ENCODE measurements at regions not wholly inside any gene's neighbourhood (a gene's known extent, or its start where the extent isn't known, plus 50 kb on each side); places are given as distances from the start of the nearest gene placed in this dataset.

- no peaks in the 10 kb centered on the region for H3K27me3 ChIP-seq
- H3K4me3 ChIP-seq, result no peak overlapping the region
- no peaks in the 10 kb centered on the region for H3K9me3 ChIP-seq
- intact Hi-C loops (cut with DNase I), result no loop called here
- no peak overlapping the region for H3K27ac ChIP-seq
- no peak for TF ChIP-seq POLR2AphosphoS5 (IDR thresholded peaks at IDR 0.05; ENCODE audit: insufficient read depth in 1 of 2, low read depth in 1 of 2)
- no peak for TF ChIP-seq POLR2A (IDR thresholded peaks at IDR 0.05)
- no peak for TF ChIP-seq CTCF (IDR thresholded peaks at IDR 0.05)
- peaks cover 5% of the 10 kb centered on the region for H3K4me1 ChIP-seq
- no peak for DNase-seq (ENCODE audit: extremely low spot score in 2 of 2)
- no peaks in the 10 kb centered on the region for H3K36me3 ChIP-seq
Observed at GRCh38 chr7:131620673-131621609, 64.5 kb upstream of the PODXL start.

GRCh38 chr7:131619336-131620305 lies 63.2 kb upstream of the PODXL start:
- Histone ChIP-seq H3K27ac (no peak overlapping the region), H3K36me3 (no peaks in the 10 kb centered on the region), H3K4me3 (no peak overlapping the region), H3K9me3 (no peaks in the 10 kb centered on the region), H3K4me1 (no peaks in the 10 kb centered on the region), H3K27me3 (no peaks in the 10 kb centered on the region)
- TF ChIP-seq POLR2A (IDR thresholded peaks at IDR 0.05) (no peak), POLR2AphosphoS5 (IDR thresholded peaks at IDR 0.05; ENCODE audit: insufficient read depth in 1 of 2, low read depth in 1 of 2) (no peak), CTCF (IDR thresholded peaks at IDR 0.05) (no peak)
- intact Hi-C loops (cut with DNase I), result no loop called here
- DNase-seq (ENCODE audit: extremely low spot score in 2 of 2), result no peak

GRCh38 chr7:131618391-131618790 lies 62.0 kb upstream of the PODXL start:
- DNase-seq (ENCODE audit: extremely low spot score in 2 of 2), result no peak
- TF ChIP-seq POLR2AphosphoS5 (IDR thresholded peaks at IDR 0.05; ENCODE audit: insufficient read depth in 1 of 2, low read depth in 1 of 2) (no peak), CTCF (IDR thresholded peaks at IDR 0.05) (no peak), POLR2A (IDR thresholded peaks at IDR 0.05) (no peak)
- Histone ChIP-seq H3K36me3 (no peaks in the 10 kb centered on the region), H3K4me1 (no peaks in the 10 kb centered on the region), H3K9me3 (no peaks in the 10 kb centered on the region), H3K27me3 (no peaks in the 10 kb centered on the region), H3K27ac (no peak overlapping the region), H3K4me3 (no peak overlapping the region)
- intact Hi-C loops (cut with DNase I), result no loop called here

GRCh38 chr7:131616487-131617200 lies 60.2 kb upstream of the PODXL start:
- no peaks in the 10 kb centered on the region for H3K9me3 ChIP-seq

More at GRCh38 chr7:131616487-131617200, 60.2 kb upstream of the PODXL start:
- no peaks in the 10 kb centered on the region for H3K36me3 ChIP-seq
- no peak overlapping the region for H3K27ac ChIP-seq
- no peaks in the 10 kb centered on the region for H3K27me3 ChIP-seq
- no peaks in the 10 kb centered on the region for H3K4me1 ChIP-seq
- intact Hi-C loops (cut with DNase I), result no loop called here
- no peak for TF ChIP-seq CTCF (IDR thresholded peaks at IDR 0.05)
- no peak for TF ChIP-seq POLR2A (IDR thresholded peaks at IDR 0.05)
- TF ChIP-seq POLR2AphosphoS5 (IDR thresholded peaks at IDR 0.05; ENCODE audit: insufficient read depth in 1 of 2, low read depth in 1 of 2), result no peak
- no peak overlapping the region for H3K4me3 ChIP-seq
- no peak for DNase-seq (ENCODE audit: extremely low spot score in 2 of 2)

All from vagina (tissue), 2 donors.